ENCODE measurements at regions not wholly inside any gene's neighbourhood (a gene's known extent, or its start where the extent isn't known, plus 50 kb on each side); places are given as distances from the start of the nearest gene placed in this dataset.

DNA sequence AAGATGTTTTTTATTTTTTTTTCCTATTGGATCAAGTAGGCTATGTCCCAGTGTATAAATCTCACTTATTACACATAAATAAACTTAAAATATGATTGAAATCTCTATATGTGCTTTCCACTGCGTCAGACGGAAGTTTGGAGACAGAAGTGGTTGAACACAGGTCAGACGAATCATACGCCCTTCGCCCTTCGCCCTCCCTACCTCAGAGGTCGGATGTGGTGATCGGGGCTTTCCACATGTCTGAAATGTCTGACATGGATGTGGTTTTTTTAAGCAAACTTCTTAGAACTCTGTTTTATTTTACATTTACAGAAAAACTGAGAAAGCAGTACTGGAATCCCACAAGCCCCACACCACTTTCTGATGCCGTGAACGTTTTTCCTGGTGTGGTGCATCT lies 344.4 kb downstream of the THBS2 start:
- no peak for DNase-seq (ENCODE audit: low read depth in 2 of 2)

DNA sequence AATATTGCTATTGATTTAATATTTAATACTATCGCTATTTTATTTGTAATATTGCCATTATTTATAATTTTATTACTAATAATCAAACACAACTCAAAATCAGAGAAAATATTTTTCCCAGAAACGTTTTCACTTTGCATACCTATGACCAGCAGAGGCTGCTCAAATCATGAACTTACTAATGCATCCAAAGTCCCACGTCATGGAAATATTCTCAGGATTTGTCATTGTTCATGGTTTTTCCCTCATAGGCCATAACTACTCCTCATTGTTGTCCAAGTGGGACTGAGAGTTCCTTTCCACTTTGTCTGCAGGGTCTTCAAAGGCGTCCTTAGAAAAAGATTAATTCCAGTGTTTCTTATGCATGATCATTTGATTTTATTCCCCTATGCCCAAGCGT lies 344.8 kb downstream of the THBS2 start:
- DNase-seq (ENCODE audit: low read depth in 2 of 2) = no peak

DNA sequence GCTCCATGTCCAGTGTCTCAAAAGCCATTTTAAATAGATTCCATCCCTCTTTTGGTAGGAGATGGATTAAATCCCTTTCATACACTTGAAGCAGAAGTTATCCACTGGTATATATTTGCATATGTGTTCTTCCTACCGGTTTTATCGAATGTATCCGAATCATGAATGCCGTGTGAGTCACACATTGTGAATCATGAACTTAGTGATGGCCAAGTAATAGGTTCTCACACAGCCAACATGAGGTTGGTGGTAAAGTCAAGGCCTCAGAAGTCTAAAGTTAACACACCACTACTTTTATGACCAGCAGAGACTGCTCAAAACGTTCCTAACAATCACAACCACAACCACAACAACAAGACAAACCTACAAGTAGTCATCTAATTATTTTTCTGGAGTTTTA lies 345.5 kb downstream of the THBS2 start:
- no peak for DNase-seq (ENCODE audit: low read depth in 2 of 2)

DNA sequence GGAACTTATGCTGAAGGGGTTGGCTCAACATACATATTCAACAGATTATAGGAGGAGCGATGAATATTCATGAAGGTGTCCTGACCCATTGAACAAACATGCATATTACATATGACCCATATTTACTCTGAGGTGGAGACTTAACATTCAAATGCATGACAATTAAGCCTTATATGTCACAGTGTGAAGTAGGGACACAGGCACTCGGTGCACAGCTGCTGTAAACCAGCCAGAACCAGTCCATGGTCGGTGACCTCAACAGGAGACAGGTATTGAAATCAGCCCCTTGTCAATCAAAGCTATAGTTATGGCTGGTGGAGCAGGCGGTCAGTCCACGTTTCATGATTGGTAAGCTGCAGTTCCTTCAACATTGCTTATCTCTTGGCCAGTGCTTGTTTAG lies 347.3 kb downstream of the THBS2 start:
- DNase-seq (ENCODE audit: low read depth in 2 of 2) = no peak

DNA sequence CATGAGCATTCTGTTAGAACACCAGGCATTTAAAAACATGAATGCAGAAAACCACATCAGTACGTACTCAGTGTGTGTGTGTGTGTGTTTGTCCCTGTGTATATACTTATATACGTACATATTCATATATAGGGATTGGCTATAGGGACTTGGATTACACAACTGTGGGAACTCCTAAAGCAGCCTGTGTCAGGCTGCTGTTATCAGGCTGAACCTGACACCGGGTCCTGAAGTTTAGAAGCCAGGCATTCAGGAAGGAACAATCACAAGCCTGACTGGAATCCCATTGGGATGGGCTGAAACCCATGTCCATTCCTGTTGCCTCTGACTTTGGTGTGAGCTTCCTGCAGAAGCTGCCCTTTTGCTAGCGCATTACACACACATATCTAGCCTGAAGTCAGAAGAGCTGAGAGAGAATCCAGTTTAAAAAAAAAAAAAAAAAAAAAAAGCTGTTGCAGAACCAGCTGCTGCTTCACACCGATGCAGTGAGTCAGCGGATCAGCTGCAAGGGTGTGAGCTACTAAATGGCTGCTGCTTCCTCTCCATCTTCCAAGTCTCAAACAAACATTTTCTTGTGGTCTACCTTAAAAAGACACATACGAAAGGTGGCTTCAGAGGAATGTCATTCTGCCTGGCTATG lies 348.1 kb downstream of the THBS2 start:
- no peak for DNase-seq (ENCODE audit: low read depth in 2 of 2)

DNA sequence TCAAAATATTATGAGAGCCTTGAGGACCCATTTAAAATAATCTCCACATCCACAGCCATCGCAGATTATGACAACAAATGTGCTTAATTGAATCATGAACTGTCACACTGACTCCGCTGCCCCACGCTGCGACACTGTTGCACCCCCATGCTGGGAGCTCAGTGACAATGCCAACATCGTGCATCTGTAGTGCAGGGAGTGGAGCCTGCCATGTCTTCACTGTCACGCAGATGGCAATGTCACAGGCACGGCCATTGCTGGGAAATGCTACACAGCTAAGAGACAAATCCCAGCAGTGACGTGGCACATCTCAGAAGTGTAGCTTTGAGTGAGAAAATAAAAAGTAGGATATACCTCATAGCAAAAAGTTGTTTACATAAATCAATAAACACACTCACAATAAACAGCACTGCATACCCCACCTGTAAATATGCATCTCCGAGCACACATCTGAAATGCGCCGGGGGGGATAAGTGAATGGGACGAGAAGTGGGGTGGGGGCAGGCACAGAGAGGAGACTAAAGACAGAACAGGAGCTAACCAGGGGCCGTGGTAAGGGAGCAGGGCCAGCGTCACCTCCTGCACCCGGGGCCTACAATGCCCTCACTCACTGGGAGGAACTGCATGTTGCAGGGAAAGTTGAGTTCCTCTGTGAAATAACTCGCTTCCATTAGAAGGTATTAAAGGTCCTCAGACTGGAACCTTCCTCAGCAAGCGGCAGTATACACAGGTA lies 349.9 kb downstream of the THBS2 start:
- DNase-seq (ENCODE audit: low read depth in 2 of 2) = no peak

DNA sequence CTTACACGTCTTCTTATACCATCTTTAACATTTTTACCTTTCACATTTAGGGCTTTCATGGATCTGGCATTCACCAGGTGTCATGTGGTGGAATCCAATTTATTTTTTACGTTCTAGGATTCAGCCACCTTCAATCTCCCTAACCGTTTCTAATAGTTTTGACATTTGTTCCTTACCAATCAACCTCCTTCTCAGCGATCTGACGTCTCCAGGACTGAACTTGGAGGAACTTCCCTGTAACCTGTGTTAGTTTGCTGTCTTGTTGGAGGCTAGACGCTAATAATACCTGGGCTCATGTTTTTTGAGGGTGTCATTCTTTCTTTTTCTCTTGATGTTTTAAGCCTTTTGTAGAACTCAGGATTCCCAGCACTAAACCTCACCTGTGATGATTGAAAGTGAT lies 351.6 kb downstream of the THBS2 start:
- DNase-seq (ENCODE audit: low read depth in 2 of 2) = no peak

GRCh38 chr6:168901076-168901475 lies 352.6 kb downstream of the THBS2 start:
- no peak for DNase-seq (ENCODE audit: low read depth in 2 of 2)

GRCh38 chr6:168896321-168896720 lies 357.3 kb downstream of the THBS2 start:
- DNase-seq (ENCODE audit: low read depth in 2 of 2) = no peak

- peak; percentile 65 to 66 for DNase-seq (ENCODE audit: low read depth in 2 of 2)
Observed at GRCh38 chr6:168895102-168895812, 358.4 kb downstream of the THBS2 start.

- DNase-seq (ENCODE audit: low read depth in 2 of 2) = no peak
Observed at GRCh38 chr6:168892031-168892430, 361.6 kb downstream of the THBS2 start.

GRCh38 chr6:168890981-168891365 lies 362.7 kb downstream of the THBS2 start:
- no peak for DNase-seq (ENCODE audit: low read depth in 2 of 2)

GRCh38 chr6:168890306-168890980 lies 363.2 kb downstream of the THBS2 start:
- no peak for DNase-seq (ENCODE audit: low read depth in 2 of 2)

DNA sequence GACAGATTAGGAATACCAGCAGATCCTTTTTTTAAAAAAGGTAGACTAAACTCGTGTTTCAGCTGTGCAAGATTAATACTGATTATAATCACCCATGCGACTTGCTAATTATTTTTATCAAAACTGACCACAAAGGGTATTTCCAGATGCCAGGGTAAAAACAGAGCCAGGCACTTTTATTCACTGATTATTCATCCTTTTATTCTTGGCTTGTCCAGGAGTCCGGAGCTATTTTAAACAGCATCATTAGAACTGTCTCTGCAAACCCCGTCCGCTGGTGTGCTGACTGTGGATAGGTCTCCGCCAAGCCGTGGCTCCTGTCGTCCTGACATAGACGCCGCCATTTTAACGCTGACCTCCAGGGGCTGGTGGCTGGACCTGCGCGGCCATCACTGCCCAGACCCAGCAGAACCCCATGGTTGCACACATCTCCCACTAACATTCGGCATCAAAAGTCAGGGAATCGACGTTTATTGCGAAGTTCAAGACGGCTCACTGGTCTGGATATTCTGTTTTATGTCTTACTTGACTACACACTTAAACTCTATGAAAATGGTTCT lies 364.8 kb downstream of the THBS2 start:
- DNase-seq (ENCODE audit: low read depth in 2 of 2) = no peak

DNA sequence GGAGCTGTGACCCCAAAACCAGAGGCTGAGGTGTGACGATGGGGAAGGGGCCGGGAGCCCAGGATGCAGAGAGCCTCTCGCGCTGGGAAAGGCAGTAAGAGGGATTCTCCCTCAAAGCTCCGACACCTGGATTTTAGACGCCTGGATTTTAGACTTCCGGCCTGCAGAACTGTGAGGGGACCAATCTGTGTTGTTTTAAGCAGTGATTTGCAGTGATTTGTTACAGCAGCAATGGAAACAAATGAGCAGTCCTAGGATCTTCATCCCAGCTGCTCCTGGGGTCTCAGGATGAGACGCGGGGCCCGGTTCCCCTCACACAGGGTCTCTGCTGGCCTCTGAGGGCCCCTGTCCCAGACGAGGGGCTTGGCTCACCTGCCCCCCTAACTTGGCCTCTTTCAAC lies 365.5 kb downstream of the THBS2 start:
- no peak for DNase-seq (ENCODE audit: low read depth in 2 of 2)

DNA sequence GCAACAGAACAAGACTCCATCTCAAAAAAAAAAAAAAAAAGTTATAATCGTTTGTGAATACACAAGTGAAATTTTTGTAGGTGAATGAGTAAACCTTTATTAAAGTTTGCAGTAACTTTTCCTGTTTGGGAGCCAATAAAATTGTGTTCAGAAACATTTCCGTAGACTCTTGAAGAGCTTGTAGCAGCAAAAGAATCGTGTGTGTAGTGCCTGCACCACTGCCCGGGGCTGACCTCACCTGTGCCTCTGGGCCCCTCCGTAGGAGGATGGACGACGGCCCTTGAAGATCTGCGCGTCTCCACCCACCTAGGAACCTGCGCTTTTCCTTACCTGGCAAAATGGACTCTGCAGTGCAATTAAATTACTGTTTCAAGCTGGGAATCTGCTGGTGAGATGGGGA lies 366.0 kb downstream of the THBS2 start:
- no peak for DNase-seq (ENCODE audit: low read depth in 2 of 2)

- no peak for DNase-seq (ENCODE audit: low read depth in 2 of 2)
Observed at GRCh38 chr6:168886964-168887363, 366.7 kb downstream of the THBS2 start.

GRCh38 chr6:168885751-168886742 lies 367.6 kb downstream of the THBS2 start:
- no peak for DNase-seq (ENCODE audit: low read depth in 2 of 2)

GRCh38 chr6:168885196-168885595 lies 368.4 kb downstream of the THBS2 start:
- no peak for DNase-seq (ENCODE audit: low read depth in 2 of 2)

DNA sequence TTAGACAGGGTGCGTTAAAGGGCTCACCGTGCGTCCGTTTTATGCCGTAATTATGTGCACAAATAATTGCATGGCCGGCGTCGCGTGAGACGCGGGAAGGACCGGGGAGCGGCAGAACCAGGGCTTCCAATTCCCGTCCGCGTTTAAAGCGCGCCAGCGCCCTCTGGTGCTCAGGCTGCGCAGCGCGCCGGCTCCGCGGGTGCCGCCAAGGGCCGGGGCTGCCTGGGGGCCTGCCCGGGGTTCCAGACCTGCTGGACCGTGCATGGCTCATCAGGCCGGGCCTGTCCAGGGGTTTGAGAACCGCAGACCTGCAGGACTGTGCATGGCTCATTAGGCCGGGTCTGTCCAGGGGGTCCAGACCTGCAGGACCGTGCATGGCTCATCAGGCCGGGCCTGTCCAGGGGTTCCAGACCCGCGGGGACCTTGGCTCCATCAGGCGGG lies 369.0 kb downstream of the THBS2 start:
- peak; percentile 63 to 68 for DNase-seq (ENCODE audit: low read depth in 2 of 2)

Data from stimulated activated CD8-positive, alpha-beta memory T cell treated with anti-CD3 and anti-CD28 coated beads, Interleukin-2, amount 100 ng/mL, for 48 hours (primary cell).